OCI-LY3 (cell line): ENCODE measurements at regions not wholly inside any gene's neighbourhood (a gene's known extent, or its start where the extent isn't known, plus 50 kb on each side); places are given as distances from the start of the nearest gene placed in this dataset.

ENCODE experiments used
- H2AFZ ChIP-seq: fragments of 200-600, 300-600 bp; shearing (Covaris generic); 2 replicates; pipeline ENCODE4 v1.6.0; 2014; ENCODE audit warnings: antibody characterized with exemption, low read depth, low read length
- H3K27ac ChIP-seq: fragments of 200-600, 300-600 bp; sonication (generic); 2 replicates; pipeline ENCODE4 v1.5.1; 2014; ENCODE audit warnings: mild to moderate bottlenecking, low read length, moderate library complexity, mixed read lengths
- H3K27me3 ChIP-seq: fragments of 200-600, 300-600 bp; sonication (generic); 2 replicates; pipeline ENCODE4 v1.6.1; 2014; ENCODE audit warnings: low read depth, low read length, mixed read lengths
- H3K36me3 ChIP-seq: fragments of 200-600, 300-600 bp; sonication (generic); replicated peaks from 2 replicates; pipeline ENCODE3; 2014; ENCODE audit warnings: low read depth, low read length, mixed read lengths
- H3K4me1 ChIP-seq: fragments of 300-600, 200-600 bp; sonication (generic); 2 replicates; pipeline ENCODE4 v1.6.1; 2014; ENCODE audit warnings: low read length, mixed read lengths
- H3K4me2 ChIP-seq: fragments of 200-600, 300-600 bp; sonication (generic); 2 replicates; pipeline ENCODE4 v1.6.1; 2014; ENCODE audit warnings: low read length, mixed read lengths
- H3K4me3 ChIP-seq: fragments of 300-600, 200-600 bp; sonication (generic); 2 replicates; pipeline ENCODE4 v1.5.1; 2014; ENCODE audit warnings: antibody characterized with exemption, mild to moderate bottlenecking, low read length, moderate library complexity
- H3K79me2 ChIP-seq: fragments of 300-600, 200-600 bp; shearing (Covaris generic); 2 replicates; pipeline ENCODE4 v1.6.1; 2014; ENCODE audit warnings: mild to moderate bottlenecking, low read length, mixed read lengths
- H3K9ac ChIP-seq: fragments of 300-600, 200-600 bp; shearing (Covaris generic); 2 replicates; pipeline ENCODE4 v1.6.0; 2014; ENCODE audit warnings: mild to moderate bottlenecking, low read length, moderate library complexity
- H3K9me3 ChIP-seq: fragments of 200-600, 300-600 bp; shearing (Covaris generic); 2 replicates; pipeline ENCODE4 v1.6.1; 2014; ENCODE audit warnings: low read length, mixed read lengths; ENCODE audit not compliant: insufficient read depth
- H4K20me1 ChIP-seq: fragments of 200-600, 300-600 bp; sonication (generic); 2 replicates; pipeline ENCODE4 v1.6.1; 2016; ENCODE audit warnings: low read length, mixed read lengths; ENCODE audit not compliant: insufficient read depth
- CTCF ChIP-seq: fragments of 200-600, 300-600 bp; sonication (generic); IDR thresholded peaks from 2 replicates; pipeline ENCODE4 v1.5.1; 2014; ENCODE audit warnings: antibody characterized with exemption, low read length, low read depth
- EZH2phosphoT487 ChIP-seq: fragments of 200-600 bp; shearing (Covaris generic); IDR thresholded peaks from 2 replicates; pipeline ENCODE4 v1.6.1; 2018; ENCODE audit warnings: antibody characterized with exemption, mixed run types, low read depth

- no peak for TF ChIP-seq EZH2phosphoT487
- no peak for TF ChIP-seq CTCF
- Histone ChIP-seq H3K27me3 (no peaks in the 10 kb centered on the region), H3K27ac (no peak overlapping the region), H3K4me2 (no peak overlapping the region), H3K79me2 (no peaks in the 10 kb centered on the region), H3K36me3 (no peaks in the 10 kb centered on the region), H3K9ac (no peak overlapping the region), H3K4me1 (no peaks in the 10 kb centered on the region), H2AFZ (no peak overlapping the region), H3K9me3 (no peaks in the 10 kb centered on the region), H4K20me1 (no peaks in the 10 kb centered on the region), H3K4me3 (no peak overlapping the region)
These were observed 68.2 kb upstream of the GK2 start for GRCh38 chr4:79476196-79476595.

- Histone ChIP-seq H3K79me2 (no peaks in the 10 kb centered on the region), H3K27ac (no peak overlapping the region), H4K20me1 (no peaks in the 10 kb centered on the region), H2AFZ (no peak overlapping the region), H3K4me3 (no peak overlapping the region), H3K4me2 (no peak overlapping the region), H3K4me1 (no peaks in the 10 kb centered on the region), H3K9me3 (no peaks in the 10 kb centered on the region), H3K9ac (no peak overlapping the region), H3K36me3 (no peaks in the 10 kb centered on the region), H3K27me3 (no peaks in the 10 kb centered on the region)
- TF ChIP-seq EZH2phosphoT487 (no peak), CTCF (no peak)
These were observed 65.4 kb upstream of the GK2 start for GRCh38 chr4:79473439-79473724.

GRCh38 chr4:79472693-79473438, 64.8 kb upstream of the GK2 start:
- no peak for TF ChIP-seq EZH2phosphoT487
- TF ChIP-seq CTCF: no peak
- no peak overlapping the region for H3K9ac ChIP-seq
- no peak overlapping the region for H3K27ac ChIP-seq
- H3K79me2 ChIP-seq: no peaks in the 10 kb centered on the region
- no peak overlapping the region for H3K4me3 ChIP-seq
- no peak overlapping the region for H3K4me2 ChIP-seq
- H4K20me1 ChIP-seq: no peaks in the 10 kb centered on the region
- H3K9me3 ChIP-seq: no peaks in the 10 kb centered on the region
- no peak overlapping the region for H2AFZ ChIP-seq
- H3K36me3 ChIP-seq: no peaks in the 10 kb centered on the region
- H3K27me3 ChIP-seq: no peaks in the 10 kb centered on the region
- no peaks in the 10 kb centered on the region for H3K4me1 ChIP-seq

GRCh38 chr4:79472036-79472435, 64.0 kb upstream of the GK2 start:
- Histone ChIP-seq H3K36me3 (no peaks in the 10 kb centered on the region), H3K79me2 (no peaks in the 10 kb centered on the region), H3K4me3 (no peak overlapping the region), H3K4me1 (no peaks in the 10 kb centered on the region), H3K27me3 (no peaks in the 10 kb centered on the region), H3K4me2 (no peak overlapping the region), H2AFZ (no peak overlapping the region), H3K27ac (no peak overlapping the region), H3K9me3 (no peaks in the 10 kb centered on the region), H4K20me1 (no peaks in the 10 kb centered on the region), H3K9ac (no peak overlapping the region)
- TF ChIP-seq CTCF: no peak
- no peak for TF ChIP-seq EZH2phosphoT487
